ENCODE measurements at regions not wholly inside any gene's neighbourhood (a gene's known extent, or its start where the extent isn't known, plus 50 kb on each side); places are given as distances from the start of the nearest gene placed in this dataset.

- TF ChIP-seq CTCF (IDR thresholded peaks at IDR 0.05; ENCODE audit: insufficient read depth, low read length) = no peak
- no peak for DNase-seq (ENCODE audit: low read depth)
- H3K4me3 ChIP-seq (ENCODE audit: low read depth, low read length) = no peak overlapping the region
Observed at GRCh38 chr2:234772733-234773060, 179.1 kb upstream of the SH3BP4 start.

- DNase-seq (ENCODE audit: low read depth) = peak; percentile 56
- no peak overlapping the region for H3K4me3 ChIP-seq (ENCODE audit: low read depth, low read length)
- TF ChIP-seq CTCF (IDR thresholded peaks at IDR 0.05; ENCODE audit: insufficient read depth, low read length) = no peak
Observed at GRCh38 chr2:234771980-234772732, 179.7 kb upstream of the SH3BP4 start.

GRCh38 chr2:234771176-234771575, 180.6 kb upstream of the SH3BP4 start:
- H3K4me3 ChIP-seq (ENCODE audit: low read depth, low read length) = no peak overlapping the region
- no peak for DNase-seq (ENCODE audit: low read depth)
- no peak for TF ChIP-seq CTCF (IDR thresholded peaks at IDR 0.05; ENCODE audit: insufficient read depth, low read length)

- no peak for TF ChIP-seq CTCF (IDR thresholded peaks at IDR 0.05; ENCODE audit: insufficient read depth, low read length)
- no peak for DNase-seq (ENCODE audit: low read depth)
- H3K4me3 ChIP-seq (ENCODE audit: low read depth, low read length) = no peak overlapping the region
Observed at GRCh38 chr2:234770715-234771141, 181.1 kb upstream of the SH3BP4 start.

- DNase-seq (ENCODE audit: low read depth) = peak; percentile 21
- H3K4me3 ChIP-seq (ENCODE audit: low read depth, low read length) = no peak overlapping the region
- no peak for TF ChIP-seq CTCF (IDR thresholded peaks at IDR 0.05; ENCODE audit: insufficient read depth, low read length)
Observed at GRCh38 chr2:234770031-234770506, 181.7 kb upstream of the SH3BP4 start.

GRCh38 chr2:234768608-234769196, 183.1 kb upstream of the SH3BP4 start:
- no peak for TF ChIP-seq CTCF (IDR thresholded peaks at IDR 0.05; ENCODE audit: insufficient read depth, low read length)
- no peak overlapping the region for H3K4me3 ChIP-seq (ENCODE audit: low read depth, low read length)
- DNase-seq (ENCODE audit: low read depth) = peak; percentile 60

Measured in fibroblast of the aortic adventitia (primary cell).